Stimulated activated CD4-positive, alpha-beta T cell treated with anti-CD3 and anti-CD28 coated beads, Interleukin-15, amount 100 ng/mL, for 48 hours (primary cell): ENCODE measurements at regions not wholly inside any gene's neighbourhood (a gene's known extent, or its start where the extent isn't known, plus 50 kb on each side); places are given as distances from the start of the nearest gene placed in this dataset.
"Not testable (repeated sequence)": the region's sequence is repeated elsewhere in the genome, so short reads cannot be mapped to it uniquely, and the experiment has no call there.

ENCODE experiments used
- DNase-seq, 2 donors: peaks; one replicate each; pipeline ENCODE4 v3.0.0-alpha.2; 2020; ENCODE audit warnings: low read depth in 2 of 2

GRCh38 chr14:62505045-62505444 is 540.2 kb downstream of the KCNH5 start:
- no peak for DNase-seq

GRCh38 chr14:62521309-62521708 is 523.9 kb downstream of the KCNH5 start:
- DNase-seq: not testable (repeated sequence)

- DNase-seq: no peak
Measured at GRCh38 chr14:62528296-62528695, 517.0 kb downstream of the KCNH5 start.

GRCh38 chr14:62532181-62532580 is 513.1 kb downstream of the KCNH5 start:
- no peak for DNase-seq

- DNase-seq: no peak
Measured at GRCh38 chr14:62546862-62547474, 498.3 kb downstream of the KCNH5 start.

GRCh38 chr14:62557416-62557815 is 487.8 kb downstream of the KCNH5 start:
- DNase-seq: no peak

- DNase-seq: no peak
Measured at GRCh38 chr14:62558451-62558850, 486.8 kb downstream of the KCNH5 start.

- DNase-seq: no peak
Measured at GRCh38 chr14:62585247-62585646, 460.0 kb downstream of the KCNH5 start.

GRCh38 chr14:62592877-62593276 is 452.4 kb downstream of the KCNH5 start:
- DNase-seq: no peak

GRCh38 chr14:62597143-62597542 is 448.1 kb downstream of the KCNH5 start:
- DNase-seq: no peak

GRCh38 chr14:62599616-62600385 is 445.5 kb downstream of the KCNH5 start:
- DNase-seq: no peak

- DNase-seq: no peak
Measured at GRCh38 chr14:62602712-62603111, 442.5 kb downstream of the KCNH5 start.

GRCh38 chr14:62604524-62604923 is 440.7 kb downstream of the KCNH5 start:
- DNase-seq: no peak

- no peak for DNase-seq
Measured at GRCh38 chr14:62614122-62614521, 431.1 kb downstream of the KCNH5 start.

GRCh38 chr14:62616668-62617067 is 428.6 kb downstream of the KCNH5 start:
- DNase-seq: no peak

- DNase-seq: no peak
Measured at GRCh38 chr14:62626416-62626815, 418.8 kb downstream of the KCNH5 start.

- DNase-seq: no peak
Measured at GRCh38 chr14:62629176-62629725, 416.0 kb downstream of the KCNH5 start.

- no peak for DNase-seq
Measured at GRCh38 chr14:62631176-62631575, 414.1 kb downstream of the KCNH5 start.

- no peak for DNase-seq
Measured at GRCh38 chr14:62632771-62633170, 412.5 kb downstream of the KCNH5 start.

GRCh38 chr14:62645649-62646048 is 399.6 kb downstream of the KCNH5 start:
- no peak for DNase-seq
